Uterus (tissue), 3 donors: ENCODE measurements at regions not wholly inside any gene's neighbourhood (a gene's known extent, or its start where the extent isn't known, plus 50 kb on each side); places are given as distances from the start of the nearest gene placed in this dataset.

ENCODE experiments used
- DNase-seq, 2 donors: peaks; one replicate each; pipeline ENCODE4 v3.0.0-alpha.2; 2019 to 2020
- H3K27ac ChIP-seq, 2 donors: fragments of 200-600 bp; sonication (generic); 1 replicate in 1 of 2; 2 replicates in 1 of 2; pipeline ENCODE4 v1.5.1; 2016 to 2018
- H3K27me3 ChIP-seq, 2 donors: fragments of 200-600 bp; sonication (generic); one replicate each; pipeline ENCODE4 v1.5.1; 2018 to 2019; ENCODE audit warnings: control low read depth in 1 of 2
- H3K36me3 ChIP-seq, 2 donors: fragments of 200-600 bp; sonication (generic); one replicate each; pipeline ENCODE4 v1.5.1; 2019; ENCODE audit warnings: control low read depth in 1 of 2
- H3K4me1 ChIP-seq, 2 donors: fragments of 200-600 bp; sonication (generic); one replicate each; pipeline ENCODE4 v1.5.1; 2018 to 2019; ENCODE audit warnings: control low read depth in 1 of 2
- H3K4me3 ChIP-seq, 2 donors: fragments of 200-600 bp; sonication (generic); 1 replicate in 1 of 2; 2 replicates in 1 of 2; pipeline ENCODE4 v1.5.1; 2018 to 2019; ENCODE audit warnings: mild to moderate bottlenecking in 1 of 2
- H3K9me3 ChIP-seq, 2 donors: fragments of 200-600 bp; sonication (generic); one replicate each; pipeline ENCODE4 v1.5.1; 2019; ENCODE audit warnings: control low read depth in 1 of 2
- CTCF ChIP-seq, 4 experiments: fragments of 200-600 bp in 2 of 4; fragments of 450-650 bp in 2 of 4; sonication (generic) in 2 of 4; IDR thresholded peaks; one replicate each; pipeline ENCODE4 v1.5.1; 2016 to 2019; ENCODE audit warnings: antibody characterized with exemption in 4 of 4, mild to moderate bottlenecking in 2 of 4, moderate library complexity in 1 of 4
- POLR2A ChIP-seq, 2 donors: fragments of 450-650 bp; IDR thresholded peaks; one replicate each; pipeline ENCODE4 v1.6.1; 2016; ENCODE audit warnings: antibody characterized with exemption in 2 of 2, mild to moderate bottlenecking in 1 of 2, moderate library complexity in 1 of 2
- intact Hi-C: fragments of 100-400 bp; cut with DNase I; formaldehyde crosslinking; loops from one replicate; pipeline ENCODE4 v1.15.1; 2023; ENCODE audit warnings: low total_unique reads
- donor health status: DM: yes; HTN: yes; CAD: no.

GRCh38 chr4:187190390-187190789 lies 466.7 kb upstream of the FAT1 start:
- Histone ChIP-seq H3K27ac (no peak overlapping the region), H3K4me3 (no peak overlapping the region), H3K9me3 (no peaks in the 10 kb centered on the region), H3K4me1 (no peaks in the 10 kb centered on the region), H3K36me3 (no peaks in the 10 kb centered on the region), H3K27me3 (no peaks in the 10 kb centered on the region)
- no peak for TF ChIP-seq POLR2A (IDR thresholded peaks at IDR 0.05)
- no peak for TF ChIP-seq CTCF (IDR thresholded peaks at IDR 0.05)
- no peak for DNase-seq
- intact Hi-C loops = no loop called here

- Histone ChIP-seq H3K36me3 (no peaks in the 10 kb centered on the region), H3K27ac (no peak overlapping the region), H3K27me3 (no peaks in the 10 kb centered on the region), H3K9me3 (no peaks in the 10 kb centered on the region), H3K4me3 (no peak overlapping the region), H3K4me1 (no peaks in the 10 kb centered on the region)
- intact Hi-C loops = no loop called here
- TF ChIP-seq POLR2A (IDR thresholded peaks at IDR 0.05) (no peak), CTCF (IDR thresholded peaks at IDR 0.05) (no peak)
- no peak for DNase-seq
These were observed 468.0 kb upstream of the FAT1 start for GRCh38 chr4:187191676-187192075.

GRCh38 chr4:187192266-187192665 lies 468.6 kb upstream of the FAT1 start:
- Histone ChIP-seq H3K36me3 (no peaks in the 10 kb centered on the region), H3K4me1 (no peaks in the 10 kb centered on the region), H3K4me3 (no peak overlapping the region), H3K27me3 (no peaks in the 10 kb centered on the region), H3K27ac (no peak overlapping the region), H3K9me3 (no peaks in the 10 kb centered on the region)
- no peak for TF ChIP-seq POLR2A (IDR thresholded peaks at IDR 0.05)
- TF ChIP-seq CTCF (IDR thresholded peaks at IDR 0.05) = no peak
- DNase-seq = no peak
- intact Hi-C loops = no loop called here

GRCh38 chr4:187193141-187193540 lies 469.5 kb upstream of the FAT1 start:
- intact Hi-C loops = no loop called here
- no peaks in the 10 kb centered on the region for H3K9me3 ChIP-seq
- DNase-seq = no peak

GRCh38 chr4:187204389-187204918 lies 480.8 kb upstream of the FAT1 start:
- intact Hi-C loops = no loop called here
- H3K36me3 ChIP-seq = no peaks in the 10 kb centered on the region
- DNase-seq = no peak

More at GRCh38 chr4:187193141-187193540, 469.5 kb upstream of the FAT1 start:
- no peak overlapping the region for H3K4me3 ChIP-seq
- TF ChIP-seq POLR2A (IDR thresholded peaks at IDR 0.05) (no peak), CTCF (IDR thresholded peaks at IDR 0.05) (no peak)
- no peaks in the 10 kb centered on the region for H3K4me1 ChIP-seq
- H3K27me3 ChIP-seq = no peaks in the 10 kb centered on the region
- H3K27ac ChIP-seq = no peak overlapping the region
- H3K36me3 ChIP-seq = no peaks in the 10 kb centered on the region

More at GRCh38 chr4:187204389-187204918, 480.8 kb upstream of the FAT1 start:
- no peaks in the 10 kb centered on the region for H3K27me3 ChIP-seq
- H3K27ac ChIP-seq = no peak overlapping the region
- no peak overlapping the region for H3K4me3 ChIP-seq
- TF ChIP-seq CTCF (IDR thresholded peaks at IDR 0.05) (no peak), POLR2A (IDR thresholded peaks at IDR 0.05) (no peak)
- H3K4me1 ChIP-seq = no peaks in the 10 kb centered on the region
- H3K9me3 ChIP-seq = no peaks in the 10 kb centered on the region
